Prostate gland (tissue), 2 donors: ENCODE measurements at regions not wholly inside any gene's neighbourhood (a gene's known extent, or its start where the extent isn't known, plus 50 kb on each side); places are given as distances from the start of the nearest gene placed in this dataset.

Experiments
- POLR2A ChIP-seq: fragments of 450-650 bp; IDR thresholded peaks from one replicate; pipeline ENCODE4 v1.6.1; 2016; ENCODE audit warnings: antibody characterized with exemption, mild to moderate bottlenecking
- TF ChIP-seq, protein P1 (sequence below), 4 experiments: fragments of 200-600 bp in 2 of 4; fragments of 450-650 bp in 2 of 4; sonication (generic) in 2 of 4; IDR thresholded peaks; 1 replicate in 3 of 4; 2 replicates in 1 of 4; pipeline ENCODE4 v1.5.1; 2016 to 2019; ENCODE audit warnings: antibody characterized with exemption in 4 of 4, mild to moderate bottlenecking in 2 of 4, moderate library complexity in 2 of 4

DNA sequence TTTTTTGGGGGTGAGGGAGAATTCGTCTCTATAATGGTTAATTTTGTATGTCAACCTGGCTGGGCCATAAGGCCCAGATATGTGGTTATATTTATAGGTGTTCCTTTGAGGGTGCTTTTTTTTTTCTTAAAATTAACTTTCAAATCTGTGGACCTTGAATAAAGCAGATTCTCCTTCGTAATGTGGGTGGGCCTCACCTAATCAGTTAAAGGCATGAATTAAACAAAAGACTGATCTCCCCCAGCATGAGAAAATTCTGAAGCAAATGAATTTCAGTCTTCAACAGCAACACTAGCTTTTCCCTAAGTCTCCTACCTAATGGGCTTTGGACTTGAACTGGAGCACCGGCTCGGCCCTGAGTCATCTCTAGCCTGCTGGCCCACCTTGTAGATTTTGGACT lies 77.4 kb downstream of the GMNC start:
- TF ChIP-seq, protein P1, sequence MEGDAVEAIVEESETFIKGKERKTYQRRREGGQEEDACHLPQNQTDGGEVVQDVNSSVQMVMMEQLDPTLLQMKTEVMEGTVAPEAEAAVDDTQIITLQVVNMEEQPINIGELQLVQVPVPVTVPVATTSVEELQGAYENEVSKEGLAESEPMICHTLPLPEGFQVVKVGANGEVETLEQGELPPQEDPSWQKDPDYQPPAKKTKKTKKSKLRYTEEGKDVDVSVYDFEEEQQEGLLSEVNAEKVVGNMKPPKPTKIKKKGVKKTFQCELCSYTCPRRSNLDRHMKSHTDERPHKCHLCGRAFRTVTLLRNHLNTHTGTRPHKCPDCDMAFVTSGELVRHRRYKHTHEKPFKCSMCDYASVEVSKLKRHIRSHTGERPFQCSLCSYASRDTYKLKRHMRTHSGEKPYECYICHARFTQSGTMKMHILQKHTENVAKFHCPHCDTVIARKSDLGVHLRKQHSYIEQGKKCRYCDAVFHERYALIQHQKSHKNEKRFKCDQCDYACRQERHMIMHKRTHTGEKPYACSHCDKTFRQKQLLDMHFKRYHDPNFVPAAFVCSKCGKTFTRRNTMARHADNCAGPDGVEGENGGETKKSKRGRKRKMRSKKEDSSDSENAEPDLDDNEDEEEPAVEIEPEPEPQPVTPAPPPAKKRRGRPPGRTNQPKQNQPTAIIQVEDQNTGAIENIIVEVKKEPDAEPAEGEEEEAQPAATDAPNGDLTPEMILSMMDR (IDR thresholded peaks at IDR 0.05), result no peak
- no peak for TF ChIP-seq POLR2A
